Kidney glomerular epithelial cell (primary cell): ENCODE measurements at regions not wholly inside any gene's neighbourhood (a gene's known extent, or its start where the extent isn't known, plus 50 kb on each side); places are given as distances from the start of the nearest gene placed in this dataset.
A peak's percentile ranks its signal among the peaks of the same experiment; 100 is the strongest.

ENCODE experiments used
- DNase-seq: peaks from one replicate; lab custom pipeline; 2025; lab: John Stamatoyannopoulos, UW

DNA sequence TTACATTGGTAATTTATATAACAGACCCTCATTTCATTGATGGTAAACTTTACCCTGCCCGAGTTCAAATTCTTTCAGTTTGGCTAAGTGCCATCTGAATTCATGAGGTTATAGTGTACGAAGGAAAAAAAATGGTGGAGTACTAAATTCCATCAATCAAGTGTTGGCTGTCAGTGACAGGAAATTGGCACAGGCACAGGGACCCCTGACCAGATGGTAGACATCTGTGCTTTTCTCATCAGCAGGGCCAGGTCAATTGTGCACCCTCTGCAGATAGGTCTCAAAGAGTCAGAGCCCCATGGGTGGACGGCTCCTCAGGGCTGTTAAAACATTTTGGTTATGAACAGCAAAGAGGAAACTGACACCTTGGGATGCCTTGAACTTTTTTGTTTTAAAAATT, 439.2 kb downstream of the SETBP1 start:
- DNase-seq: no peak

DNA sequence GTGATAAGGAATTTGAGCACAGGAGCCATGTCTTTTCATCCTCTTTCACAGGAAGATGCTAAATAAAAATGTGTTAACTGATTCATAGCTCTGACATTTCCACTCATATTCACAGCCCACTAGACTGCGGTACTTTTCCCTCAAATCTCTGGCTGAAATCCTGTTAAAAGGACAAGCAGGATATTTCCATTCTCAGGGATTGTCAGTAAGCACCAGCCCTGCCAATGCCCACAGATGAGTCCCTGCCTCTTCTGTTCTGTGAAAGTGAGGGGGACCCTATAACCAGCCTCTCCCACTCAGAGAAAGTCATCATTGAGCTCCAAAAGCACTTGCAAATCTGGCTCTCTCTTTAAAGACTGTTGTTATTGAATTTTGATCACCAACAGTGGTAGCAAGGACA, 440.5 kb downstream of the SETBP1 start:
- DNase-seq: no peak

DNA sequence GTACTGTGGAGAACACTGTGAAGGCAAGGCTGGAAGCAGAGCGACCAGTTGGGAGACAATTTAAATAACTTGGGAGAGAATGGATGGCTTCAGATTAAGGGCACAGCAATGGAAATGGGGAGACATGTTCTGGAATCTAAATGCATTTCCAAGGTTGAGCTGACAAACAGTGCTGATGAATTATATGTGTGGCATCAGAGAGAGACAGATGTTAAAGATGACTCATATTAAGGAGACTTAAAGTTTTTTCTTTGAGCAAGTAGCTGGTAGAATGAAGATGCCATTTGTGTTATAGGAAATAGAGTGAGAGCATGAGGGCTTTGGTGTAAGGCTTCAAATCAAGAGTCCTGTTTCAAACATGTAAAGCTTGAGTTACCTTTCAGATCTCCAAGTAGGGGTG, 441.8 kb downstream of the SETBP1 start:
- no peak for DNase-seq

GRCh38 chr18:45127405-45127804, 446.7 kb downstream of the SETBP1 start:
- DNase-seq: no peak

DNA sequence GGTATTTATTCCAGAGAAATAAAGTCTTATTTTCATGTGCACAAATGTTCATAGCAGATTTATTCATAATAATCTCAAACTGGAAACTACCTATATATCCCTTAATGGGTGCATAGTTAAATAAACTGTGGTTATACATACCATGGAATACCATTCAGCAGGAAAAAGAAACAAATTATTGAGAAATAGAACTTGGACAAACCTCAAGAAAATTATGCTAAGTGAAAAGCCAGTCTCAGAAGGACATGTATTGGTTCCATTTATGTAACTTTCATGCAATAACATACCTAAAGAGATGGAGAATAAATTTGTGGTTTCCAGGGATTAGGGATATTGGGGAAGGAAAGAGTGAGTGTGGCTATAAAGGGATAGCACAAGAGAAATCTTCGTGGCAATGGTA, 452.6 kb downstream of the SETBP1 start:
- DNase-seq: no peak

DNA sequence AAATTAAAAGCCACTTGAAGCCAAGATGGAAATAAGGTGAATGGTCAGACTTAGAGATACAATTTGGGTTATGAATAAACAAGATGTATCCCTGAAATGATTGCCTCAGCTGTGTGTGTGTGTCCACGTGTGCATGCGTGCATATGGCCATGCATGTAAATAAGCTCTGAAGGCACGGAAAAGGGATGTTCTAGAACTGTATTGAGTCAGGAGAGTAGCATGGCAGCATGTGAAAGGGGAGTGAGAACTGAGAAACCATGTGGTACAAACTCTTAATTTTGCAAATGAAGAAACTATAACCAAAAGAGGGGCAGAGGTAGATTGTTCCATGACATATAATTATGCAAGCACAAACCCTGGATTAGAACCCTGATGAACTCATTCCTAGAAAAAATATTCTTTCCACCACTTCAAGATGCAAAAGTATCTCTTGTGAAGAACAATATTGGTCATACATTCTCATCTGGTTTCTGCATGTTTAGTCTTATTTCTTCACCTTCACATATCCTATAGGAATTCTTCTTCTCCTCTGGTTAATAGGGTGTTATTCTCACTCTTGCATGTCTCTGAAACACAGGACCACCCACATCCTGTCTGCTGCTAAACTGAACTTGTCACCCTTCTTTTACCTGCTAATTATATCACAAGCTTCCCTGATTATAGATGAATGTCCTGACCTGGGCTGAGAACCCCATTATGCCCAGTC, 455.8 kb downstream of the SETBP1 start:
- no peak for DNase-seq

DNA sequence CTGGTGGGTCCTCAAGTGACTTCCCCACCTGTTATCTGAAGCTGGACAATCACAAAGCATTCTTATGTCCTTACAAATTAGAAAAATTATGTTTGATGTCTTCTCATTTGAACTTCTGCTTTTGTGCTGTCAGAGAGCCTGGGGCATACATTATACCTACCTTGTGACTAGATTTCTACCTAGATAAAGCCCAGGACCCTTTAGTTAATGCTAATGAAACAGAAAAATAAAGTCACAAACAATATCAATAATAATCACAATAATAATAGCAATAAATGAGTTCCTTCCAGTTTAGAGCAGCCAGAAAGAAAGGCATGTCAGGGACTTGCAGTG, 456.4 kb downstream of the SETBP1 start:
- no peak for DNase-seq

DNA sequence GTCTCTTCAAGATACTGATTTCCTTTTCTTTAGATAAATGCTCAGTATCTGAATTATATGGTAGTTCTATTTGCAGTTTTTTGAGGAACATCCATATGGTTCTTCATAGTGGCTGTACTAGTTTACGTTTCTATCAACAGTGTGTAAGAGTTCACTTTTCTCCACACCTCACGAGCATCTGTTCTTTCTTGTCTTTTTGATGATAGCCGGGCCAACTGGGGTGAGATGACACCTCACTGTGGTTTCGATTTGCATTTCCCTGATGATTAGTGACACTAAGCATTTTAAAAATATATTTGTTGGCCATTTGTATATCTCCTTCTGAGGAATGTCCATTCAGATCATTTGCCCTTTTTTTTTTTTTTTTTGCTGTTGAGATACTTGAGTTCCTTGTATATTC, 458.8 kb downstream of the SETBP1 start:
- DNase-seq: no peak

DNA sequence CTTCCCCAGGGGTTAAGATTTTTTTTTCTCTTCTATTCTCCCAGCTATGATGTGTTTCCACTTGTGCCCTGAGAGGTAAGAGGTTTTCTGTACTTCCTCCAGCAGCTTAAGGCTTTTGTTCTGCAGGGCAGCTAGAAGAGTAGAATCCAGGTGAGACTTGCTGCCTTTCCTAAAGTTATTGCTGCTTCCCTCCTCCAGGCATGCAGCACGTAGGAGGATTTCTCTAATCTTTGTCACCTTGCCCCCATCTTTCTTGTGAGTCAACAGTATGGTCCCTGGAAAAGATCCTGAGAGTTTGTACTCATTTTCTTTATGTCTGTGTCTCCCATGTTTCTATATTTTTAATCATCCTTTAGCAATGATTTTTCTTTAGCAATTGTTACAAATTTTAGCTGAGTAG, 462.2 kb downstream of the SETBP1 start:
- no peak for DNase-seq

DNA sequence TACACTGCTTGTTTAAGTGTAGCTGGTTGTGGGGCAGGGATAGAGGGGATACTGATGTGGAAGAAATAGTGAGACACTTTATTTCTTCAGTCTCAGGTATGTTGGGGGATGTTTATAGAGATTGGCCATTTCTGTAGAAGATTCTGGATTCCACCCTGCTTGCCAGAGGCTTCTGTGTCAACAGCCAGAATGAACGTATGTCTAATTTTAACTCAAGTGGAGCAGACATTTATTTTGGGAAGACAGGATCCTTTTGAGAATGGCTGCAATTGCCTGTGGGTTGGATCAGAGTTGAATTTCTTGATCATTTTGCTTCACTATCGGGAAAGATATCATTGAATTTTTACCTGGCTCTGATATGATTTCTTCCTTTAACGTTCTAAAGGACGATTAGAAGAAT, 465.6 kb upstream of the SLC14A2 start:
- DNase-seq: no peak

- no peak for DNase-seq
Observed at GRCh38 chr18:45151645-45152044, 463.6 kb upstream of the SLC14A2 start.

- DNase-seq: peak; percentile 50
Observed at GRCh38 chr18:45155526-45155925, 459.8 kb upstream of the SLC14A2 start.

DNA sequence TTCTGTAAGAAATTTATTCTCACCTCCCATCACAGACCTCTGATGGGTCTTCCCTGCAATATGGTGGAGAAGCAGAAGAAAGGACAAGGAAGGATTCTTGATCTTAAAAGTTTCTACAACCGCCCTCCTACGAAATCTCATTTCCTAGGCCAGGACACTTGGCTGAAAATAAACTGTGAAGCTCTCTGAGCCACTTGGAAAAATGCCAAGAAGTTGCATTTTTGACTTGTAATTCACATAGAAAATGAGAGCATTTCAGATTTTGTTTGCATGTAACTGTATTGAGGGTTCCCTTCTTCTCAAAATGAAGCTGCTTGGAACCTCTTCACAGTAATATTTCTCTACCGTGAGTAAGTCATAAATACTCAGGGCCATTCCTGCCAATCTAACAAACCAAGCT, 458.3 kb upstream of the SLC14A2 start:
- DNase-seq: no peak

GRCh38 chr18:45157576-45157975, 457.7 kb upstream of the SLC14A2 start:
- DNase-seq: no peak

DNA sequence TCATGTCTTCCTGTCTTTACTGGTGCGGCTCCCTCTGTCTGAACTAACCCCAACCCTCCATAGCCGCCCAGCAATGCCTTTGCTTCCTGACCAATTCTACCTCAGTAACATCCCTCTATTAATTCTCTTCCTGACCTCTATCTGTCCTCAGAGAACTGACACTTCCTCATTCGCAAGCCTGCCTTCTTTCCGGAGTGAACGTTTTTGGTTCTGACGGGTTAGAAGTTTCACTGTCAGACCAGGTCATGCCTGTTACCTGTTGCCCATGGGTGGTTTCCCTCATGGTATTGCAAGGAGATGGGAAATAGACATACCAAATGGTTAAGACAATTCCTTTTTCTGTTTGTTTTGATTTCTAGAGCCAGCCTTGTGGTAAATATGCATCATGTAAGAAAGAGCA, 453.4 kb upstream of the SLC14A2 start:
- no peak for DNase-seq

DNA sequence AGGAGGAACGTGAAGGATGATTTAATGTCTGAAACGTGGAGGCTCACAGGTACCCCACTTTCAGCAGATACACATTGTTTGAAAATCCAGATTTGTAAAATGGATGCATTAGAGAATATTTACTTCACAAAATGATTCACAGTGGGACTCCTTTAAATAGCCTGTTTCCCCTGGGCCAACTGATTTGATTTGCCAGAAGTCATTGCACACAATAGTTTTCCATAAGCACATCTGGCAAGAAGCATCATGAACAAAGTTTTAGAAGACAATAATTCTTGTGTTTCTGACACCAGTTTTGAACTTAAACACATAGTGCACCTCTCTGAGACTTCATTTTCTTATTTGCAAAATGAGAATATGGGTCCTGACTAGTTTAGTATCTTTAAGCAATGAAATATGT, 451.4 kb upstream of the SLC14A2 start:
- no peak for DNase-seq

DNA sequence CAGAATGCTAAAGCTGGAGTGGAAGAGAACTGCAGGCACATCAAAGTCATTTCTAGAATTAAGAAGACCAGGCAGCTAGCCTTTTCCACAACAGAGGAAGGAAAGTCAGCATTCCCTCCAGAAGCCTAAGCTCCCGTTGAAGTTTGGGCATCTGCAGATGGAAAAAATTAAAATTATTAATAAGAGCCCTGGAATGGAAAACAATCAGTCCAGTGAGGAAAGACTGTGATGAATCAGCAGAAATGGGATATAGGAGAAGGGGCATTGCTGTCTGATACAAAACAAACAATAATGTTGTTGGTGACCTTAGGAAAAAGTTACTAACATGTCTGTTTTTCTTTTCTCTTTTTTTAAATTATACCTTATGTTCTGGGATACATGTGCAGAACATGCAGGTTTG, 450.7 kb upstream of the SLC14A2 start:
- no peak for DNase-seq

- DNase-seq: no peak
Observed at GRCh38 chr18:45165176-45165713, 450.0 kb upstream of the SLC14A2 start.

- no peak for DNase-seq
Observed at GRCh38 chr18:45165871-45166270, 449.4 kb upstream of the SLC14A2 start.

- no peak for DNase-seq
Observed at GRCh38 chr18:45166341-45166835, 448.9 kb upstream of the SLC14A2 start.

- DNase-seq: no peak
Observed at GRCh38 chr18:45166836-45167551, 448.3 kb upstream of the SLC14A2 start.

DNA sequence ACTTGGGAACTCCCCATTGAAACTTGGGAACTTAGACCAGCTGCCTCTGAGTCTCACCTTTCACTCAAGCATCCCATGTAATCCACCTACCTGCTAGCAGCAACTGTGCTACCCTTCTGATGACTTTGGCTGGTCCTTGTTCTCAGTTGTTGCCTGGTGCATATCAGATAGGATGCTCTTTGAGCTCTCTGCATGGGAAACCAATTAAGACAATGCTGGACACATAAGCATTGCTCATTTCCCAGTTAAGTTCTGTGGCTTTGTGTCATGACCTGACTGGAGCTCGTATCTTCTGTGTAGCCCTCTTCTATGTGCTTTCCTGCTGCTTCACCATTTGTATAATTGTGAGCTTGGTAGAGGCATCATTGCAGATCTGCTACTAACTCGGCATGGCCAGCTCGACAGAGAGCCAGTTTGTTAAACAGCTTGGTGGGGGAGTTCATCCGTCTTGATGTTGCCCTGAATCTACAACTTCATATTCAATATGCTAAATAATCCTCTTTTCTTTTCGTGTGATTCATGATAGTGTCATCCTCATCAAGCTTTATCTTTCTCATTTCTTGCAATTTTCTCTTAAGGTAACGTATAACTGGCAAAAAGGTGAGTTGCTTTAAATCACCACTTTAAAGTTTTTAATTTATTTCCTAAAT, 447.5 kb upstream of the SLC14A2 start:
- no peak for DNase-seq
